ENCODE measurements at regions not wholly inside any gene's neighbourhood (a gene's known extent, or its start where the extent isn't known, plus 50 kb on each side); places are given as distances from the start of the nearest gene placed in this dataset.
"Not testable (repeated sequence)": the region's sequence is repeated elsewhere in the genome, so short reads cannot be mapped to it uniquely, and the experiment has no call there.

DNA sequence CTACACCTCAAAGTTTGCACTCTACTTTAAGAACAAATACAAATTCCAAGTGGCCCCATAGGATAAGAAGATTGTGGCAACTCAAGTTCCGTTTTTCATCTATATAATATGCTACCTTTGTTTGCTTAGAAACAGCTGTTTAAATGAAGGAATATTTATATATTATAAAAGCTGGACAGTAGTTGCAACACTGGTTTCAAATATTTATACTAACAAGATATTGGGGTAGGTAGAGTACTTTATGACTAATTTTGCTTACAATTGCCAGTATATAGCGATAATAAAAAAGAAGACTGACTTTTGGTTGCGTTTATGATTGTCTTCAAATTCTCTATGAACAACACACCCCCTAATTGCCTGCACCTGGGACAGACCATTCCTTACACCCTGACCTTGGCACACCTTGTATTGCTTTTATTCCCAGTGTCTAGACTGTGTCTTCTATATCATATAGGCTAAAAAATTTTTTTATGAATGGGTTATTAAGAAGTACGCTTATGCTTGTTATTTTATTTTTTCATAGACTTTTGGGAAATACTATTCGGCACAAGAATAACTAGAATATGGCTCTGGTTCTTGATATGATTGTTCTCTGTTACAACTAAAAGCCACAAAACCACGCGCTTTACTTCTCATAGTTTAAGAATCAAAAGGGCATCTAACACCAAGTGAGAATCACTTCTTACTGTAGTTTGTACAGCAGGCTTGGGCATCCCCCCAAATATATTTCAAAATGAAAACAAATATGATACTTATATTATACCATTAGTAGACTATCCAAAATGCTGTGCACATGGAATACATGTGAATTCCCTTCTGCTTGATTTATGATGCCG, 455.4 kb upstream of the DCN start:
- H3K4me3 ChIP-seq (ENCODE audit: low read depth, low read length, poor library complexity, severe bottlenecking): no peak overlapping the region

DNA sequence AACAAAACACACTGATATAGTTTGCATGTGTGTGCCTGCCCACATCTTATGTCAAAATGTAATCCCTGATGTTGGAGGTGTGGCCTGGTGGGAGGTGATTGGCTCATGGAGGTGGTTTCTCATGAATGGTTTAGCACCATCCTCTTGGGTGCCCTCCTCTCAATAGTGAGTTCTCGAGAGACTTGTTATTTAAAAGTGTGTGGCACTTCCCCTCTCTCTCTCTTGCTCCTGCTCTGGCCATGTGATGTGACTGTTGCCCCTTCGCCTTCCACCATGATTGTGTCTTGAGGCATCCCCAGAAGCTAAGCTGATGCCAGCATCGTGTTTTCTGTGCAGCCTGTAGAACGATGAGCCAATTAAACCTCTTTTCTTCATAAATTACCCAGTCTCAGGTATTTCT, 454.1 kb upstream of the DCN start:
- Histone ChIP-seq H3K4me2 (ENCODE audit: low read length) (no peak overlapping the region), H3K79me2 (ENCODE audit: insufficient read depth, low read length) (no peaks in the 10 kb centered on the region), H3K4me3 (ENCODE audit: low read depth, low read length, poor library complexity, severe bottlenecking) (no peak overlapping the region), H3K9ac (ENCODE audit: low read length) (no peak overlapping the region), H3K27me3 (ENCODE audit: insufficient read depth, low read length) (no peaks in the 10 kb centered on the region), H3K9me2 (ENCODE audit: low read depth, low read length) (no peaks in the 10 kb centered on the region), H3K27ac (ENCODE audit: low read depth, low read length, poor library complexity, severe bottlenecking) (no peak overlapping the region), H3K36me3 (ENCODE audit: insufficient read depth, low read length) (no peaks in the 10 kb centered on the region), H4K20me1 (ENCODE audit: insufficient read depth, low read length) (no peaks in the 10 kb centered on the region), H3K4me1 (ENCODE audit: insufficient read depth, low read length, severe bottlenecking) (no peaks in the 10 kb centered on the region), H2AFZ (ENCODE audit: low read length) (no peak overlapping the region), H3F3A (ENCODE audit: insufficient read depth, low read length) (no peaks in the 10 kb centered on the region), H3K9me3 (ENCODE audit: low read length) (no peaks in the 10 kb centered on the region)
- TF ChIP-seq CTCF (IDR thresholded peaks at IDR 0.05; ENCODE audit: low read length): no peak
- no peak for TF ChIP-seq EZH2 (IDR thresholded peaks at IDR 0.05; ENCODE audit: borderline replicate concordance, low read length)

More for the DNA sequence above, 455.4 kb upstream of the DCN start:
- Histone ChIP-seq H3K9me2 (ENCODE audit: low read depth, low read length) (no peaks in the 10 kb centered on the region), H3K9ac (ENCODE audit: low read length) (no peak overlapping the region), H3K4me2 (ENCODE audit: low read length) (no peak overlapping the region), H3K4me1 (ENCODE audit: insufficient read depth, low read length, severe bottlenecking) (no peaks in the 10 kb centered on the region), H3K36me3 (ENCODE audit: insufficient read depth, low read length) (no peaks in the 10 kb centered on the region), H4K20me1 (ENCODE audit: insufficient read depth, low read length) (no peaks in the 10 kb centered on the region), H3K27ac (ENCODE audit: low read depth, low read length, poor library complexity, severe bottlenecking) (no peak overlapping the region), H2AFZ (ENCODE audit: low read length) (no peak overlapping the region), H3K79me2 (ENCODE audit: insufficient read depth, low read length) (no peaks in the 10 kb centered on the region), H3K27me3 (ENCODE audit: insufficient read depth, low read length) (no peaks in the 10 kb centered on the region), H3F3A (ENCODE audit: insufficient read depth, low read length) (no peaks in the 10 kb centered on the region), H3K9me3 (ENCODE audit: low read length) (no peaks in the 10 kb centered on the region)
- no peak for TF ChIP-seq CTCF (IDR thresholded peaks at IDR 0.05; ENCODE audit: low read length)
- TF ChIP-seq EZH2 (IDR thresholded peaks at IDR 0.05; ENCODE audit: borderline replicate concordance, low read length): no peak

GRCh38 chr12:91634386-91634713, 451.7 kb upstream of the DCN start:
- H3K4me3 ChIP-seq (ENCODE audit: low read depth, low read length, poor library complexity, severe bottlenecking); H3K79me2 ChIP-seq (ENCODE audit: insufficient read depth, low read length); H3K4me2 ChIP-seq (ENCODE audit: low read length); H3K27ac ChIP-seq (ENCODE audit: low read depth, low read length, poor library complexity, severe bottlenecking); H3F3A ChIP-seq (ENCODE audit: insufficient read depth, low read length); H3K9me3 ChIP-seq (ENCODE audit: low read length); H2AFZ ChIP-seq (ENCODE audit: low read length); H3K9me2 ChIP-seq (ENCODE audit: low read depth, low read length); H4K20me1 ChIP-seq (ENCODE audit: insufficient read depth, low read length); H3K36me3 ChIP-seq (ENCODE audit: insufficient read depth, low read length); H3K27me3 ChIP-seq (ENCODE audit: insufficient read depth, low read length); H3K9ac ChIP-seq (ENCODE audit: low read length); H3K4me1 ChIP-seq (ENCODE audit: insufficient read depth, low read length, severe bottlenecking): not testable (repeated sequence)
